ENCODE measurements at regions not wholly inside any gene's neighbourhood (a gene's known extent, or its start where the extent isn't known, plus 50 kb on each side); places are given as distances from the start of the nearest gene placed in this dataset.

DNA sequence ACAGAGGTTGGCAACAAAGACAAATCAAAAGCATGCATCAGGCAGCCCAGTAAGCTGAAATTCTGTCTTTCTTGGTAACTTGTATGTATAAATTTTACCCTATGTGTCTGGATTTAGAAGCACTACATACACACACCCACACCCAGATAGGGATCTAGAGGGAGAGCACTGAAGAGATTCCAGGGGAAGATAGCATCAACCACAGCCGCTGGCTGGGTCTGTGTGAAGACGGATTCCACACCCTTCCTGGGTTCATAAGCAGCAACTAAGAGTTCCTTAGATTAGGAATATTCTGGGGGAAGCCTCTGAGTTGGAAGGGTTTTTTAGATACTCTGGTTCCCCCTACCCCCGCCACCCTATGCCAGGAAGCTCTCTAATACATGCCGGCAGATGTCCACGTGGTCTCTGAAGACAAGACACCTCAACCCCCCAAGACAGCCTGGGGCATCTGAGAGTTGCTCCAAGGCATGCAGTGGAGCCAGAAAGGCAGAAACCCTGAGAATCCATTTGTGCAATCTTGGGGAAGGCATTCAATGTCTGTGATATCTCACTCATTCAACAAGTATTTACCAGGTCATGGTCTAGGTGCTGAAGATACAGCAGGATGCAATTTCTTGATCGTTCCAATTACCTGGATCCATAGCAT is 86.4 kb downstream of the NOG start:
- TF ChIP-seq, protein P1, sequence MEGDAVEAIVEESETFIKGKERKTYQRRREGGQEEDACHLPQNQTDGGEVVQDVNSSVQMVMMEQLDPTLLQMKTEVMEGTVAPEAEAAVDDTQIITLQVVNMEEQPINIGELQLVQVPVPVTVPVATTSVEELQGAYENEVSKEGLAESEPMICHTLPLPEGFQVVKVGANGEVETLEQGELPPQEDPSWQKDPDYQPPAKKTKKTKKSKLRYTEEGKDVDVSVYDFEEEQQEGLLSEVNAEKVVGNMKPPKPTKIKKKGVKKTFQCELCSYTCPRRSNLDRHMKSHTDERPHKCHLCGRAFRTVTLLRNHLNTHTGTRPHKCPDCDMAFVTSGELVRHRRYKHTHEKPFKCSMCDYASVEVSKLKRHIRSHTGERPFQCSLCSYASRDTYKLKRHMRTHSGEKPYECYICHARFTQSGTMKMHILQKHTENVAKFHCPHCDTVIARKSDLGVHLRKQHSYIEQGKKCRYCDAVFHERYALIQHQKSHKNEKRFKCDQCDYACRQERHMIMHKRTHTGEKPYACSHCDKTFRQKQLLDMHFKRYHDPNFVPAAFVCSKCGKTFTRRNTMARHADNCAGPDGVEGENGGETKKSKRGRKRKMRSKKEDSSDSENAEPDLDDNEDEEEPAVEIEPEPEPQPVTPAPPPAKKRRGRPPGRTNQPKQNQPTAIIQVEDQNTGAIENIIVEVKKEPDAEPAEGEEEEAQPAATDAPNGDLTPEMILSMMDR (IDR thresholded peaks at IDR 0.05): no peak
- TF ChIP-seq POLR2AphosphoS5 (IDR thresholded peaks at IDR 0.05): no peak
- no peak for TF ChIP-seq POLR2A (IDR thresholded peaks at IDR 0.05; ENCODE audit: low read depth)
